GM12874 (cell line): ENCODE measurements at regions not wholly inside any gene's neighbourhood (a gene's known extent, or its start where the extent isn't known, plus 50 kb on each side); places are given as distances from the start of the nearest gene placed in this dataset.

Experiments
- TF ChIP-seq, protein P1 (sequence below): IDR thresholded peaks from 2 replicates; pipeline ENCODE4 v1.5.1; 2011; ENCODE audit warnings: low read depth, mild to moderate bottlenecking, control low read depth, low read length, moderate library complexity; ENCODE audit not compliant: insufficient read depth

DNA sequence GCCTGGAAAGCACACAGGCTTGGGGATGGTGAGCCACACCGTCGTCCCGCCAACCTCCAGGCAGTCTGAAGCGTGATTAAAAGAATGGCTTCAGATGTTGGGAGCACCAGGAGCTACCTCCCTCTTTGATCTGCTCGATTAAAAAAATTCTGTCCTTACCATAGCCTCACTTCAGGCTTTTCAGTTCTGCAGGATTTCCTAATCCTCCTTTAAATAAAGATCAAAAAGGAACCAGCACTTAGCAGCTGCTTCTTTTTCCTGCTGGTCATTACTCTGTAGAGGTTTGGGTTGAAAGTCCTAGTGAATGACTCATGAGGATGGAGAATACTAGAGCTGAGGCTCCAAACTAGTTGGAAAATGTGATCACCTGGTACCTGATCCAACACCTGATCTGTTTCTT, 71.9 kb upstream of the C1orf174 start:
- TF ChIP-seq, protein P1, sequence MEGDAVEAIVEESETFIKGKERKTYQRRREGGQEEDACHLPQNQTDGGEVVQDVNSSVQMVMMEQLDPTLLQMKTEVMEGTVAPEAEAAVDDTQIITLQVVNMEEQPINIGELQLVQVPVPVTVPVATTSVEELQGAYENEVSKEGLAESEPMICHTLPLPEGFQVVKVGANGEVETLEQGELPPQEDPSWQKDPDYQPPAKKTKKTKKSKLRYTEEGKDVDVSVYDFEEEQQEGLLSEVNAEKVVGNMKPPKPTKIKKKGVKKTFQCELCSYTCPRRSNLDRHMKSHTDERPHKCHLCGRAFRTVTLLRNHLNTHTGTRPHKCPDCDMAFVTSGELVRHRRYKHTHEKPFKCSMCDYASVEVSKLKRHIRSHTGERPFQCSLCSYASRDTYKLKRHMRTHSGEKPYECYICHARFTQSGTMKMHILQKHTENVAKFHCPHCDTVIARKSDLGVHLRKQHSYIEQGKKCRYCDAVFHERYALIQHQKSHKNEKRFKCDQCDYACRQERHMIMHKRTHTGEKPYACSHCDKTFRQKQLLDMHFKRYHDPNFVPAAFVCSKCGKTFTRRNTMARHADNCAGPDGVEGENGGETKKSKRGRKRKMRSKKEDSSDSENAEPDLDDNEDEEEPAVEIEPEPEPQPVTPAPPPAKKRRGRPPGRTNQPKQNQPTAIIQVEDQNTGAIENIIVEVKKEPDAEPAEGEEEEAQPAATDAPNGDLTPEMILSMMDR, result no peak

DNA sequence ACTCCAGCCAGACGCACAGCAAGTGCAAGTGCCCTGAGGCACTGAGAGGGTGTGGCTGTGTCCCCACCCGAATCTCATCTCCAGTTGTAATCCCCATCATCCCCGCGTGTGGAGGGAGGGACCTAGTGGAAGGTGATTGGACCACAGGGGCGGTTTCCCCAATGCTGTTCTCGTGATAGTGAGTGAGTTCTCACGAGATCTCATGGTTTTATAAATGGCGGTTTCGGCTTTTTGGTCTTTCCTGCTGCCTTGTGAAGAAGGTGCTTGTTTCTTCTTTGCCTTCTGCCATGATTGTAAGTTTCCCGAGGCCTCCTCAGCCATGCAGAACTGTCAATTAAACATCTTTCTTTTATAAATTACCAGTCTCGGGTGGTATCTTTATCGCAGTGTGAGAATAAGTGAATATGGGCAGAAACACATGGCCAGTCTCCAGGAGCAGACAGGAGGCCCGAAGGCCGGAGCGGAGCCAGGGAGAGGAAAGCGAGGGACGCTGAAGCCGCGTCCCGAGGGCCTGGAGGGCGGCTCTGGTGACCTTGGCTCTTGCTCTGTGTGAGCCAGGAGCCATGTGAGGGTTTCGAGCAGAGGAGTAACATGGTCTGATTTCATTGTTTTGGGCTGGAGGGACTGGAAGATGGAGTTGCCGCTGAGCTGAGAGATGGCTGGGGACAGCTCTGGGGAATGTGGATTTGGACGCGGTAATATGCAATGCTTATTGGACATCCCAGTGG, 76.0 kb upstream of the C1orf174 start:
- TF ChIP-seq, protein P1, result no peak

DNA sequence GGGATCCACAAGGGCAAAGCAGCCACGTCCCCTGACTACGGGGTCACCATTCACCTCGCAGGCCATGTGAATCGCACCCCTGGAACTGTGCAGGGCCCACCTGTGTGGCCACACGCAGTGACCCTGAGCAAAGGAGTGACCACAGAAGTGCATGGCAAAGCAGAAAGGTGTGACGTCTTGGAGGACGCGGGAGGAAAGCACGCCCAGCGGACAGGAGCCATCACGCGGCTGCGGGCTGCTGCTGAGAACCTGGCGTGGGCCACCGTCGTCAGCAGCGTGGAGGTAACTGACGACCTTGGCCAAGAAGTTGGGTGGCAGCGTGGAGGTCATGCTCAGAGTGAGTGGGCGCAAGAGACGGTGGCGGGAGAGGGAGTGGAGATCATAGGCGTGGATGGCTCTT, 76.7 kb upstream of the C1orf174 start:
- TF ChIP-seq, protein P1, result no peak

DNA sequence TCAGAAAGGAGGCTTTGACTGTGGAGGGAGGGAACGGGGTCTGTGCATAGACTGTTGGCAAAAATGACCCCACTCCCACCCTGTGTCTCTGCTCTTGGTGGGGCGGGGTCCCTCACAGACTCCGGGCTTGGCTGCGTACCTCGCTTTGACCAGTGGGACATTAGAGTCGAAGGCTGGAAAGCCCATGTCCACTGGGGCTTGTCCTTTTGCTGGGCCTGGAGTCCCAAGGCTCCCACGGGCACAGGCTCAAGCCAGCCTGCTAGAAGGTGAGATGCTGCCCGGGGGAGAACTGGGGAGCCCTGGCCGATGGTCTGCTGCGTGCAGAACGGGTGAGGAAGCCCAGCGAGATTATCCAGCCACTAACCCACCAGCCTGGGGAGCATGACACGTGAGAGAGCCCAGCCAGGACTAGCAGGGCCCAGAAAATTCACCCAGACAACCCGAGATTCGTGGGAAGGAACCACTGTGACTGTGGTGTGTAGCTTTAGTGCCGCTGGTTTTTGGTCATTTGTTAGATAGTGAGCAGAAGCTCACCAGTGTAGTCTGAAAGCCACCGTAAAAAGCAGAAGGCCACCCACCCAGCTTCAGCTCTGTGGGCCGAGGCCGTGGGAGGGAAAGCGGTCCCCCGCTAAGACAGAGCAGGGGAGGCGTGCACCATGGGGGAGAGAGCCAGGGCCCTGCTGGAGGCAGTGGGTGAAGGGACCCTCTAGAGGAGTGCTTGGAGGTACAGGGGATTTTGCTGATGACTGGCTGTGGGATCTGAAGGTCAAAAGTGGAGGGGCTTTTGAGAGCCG, 78.3 kb upstream of the C1orf174 start:
- TF ChIP-seq, protein P1, result no peak

DNA sequence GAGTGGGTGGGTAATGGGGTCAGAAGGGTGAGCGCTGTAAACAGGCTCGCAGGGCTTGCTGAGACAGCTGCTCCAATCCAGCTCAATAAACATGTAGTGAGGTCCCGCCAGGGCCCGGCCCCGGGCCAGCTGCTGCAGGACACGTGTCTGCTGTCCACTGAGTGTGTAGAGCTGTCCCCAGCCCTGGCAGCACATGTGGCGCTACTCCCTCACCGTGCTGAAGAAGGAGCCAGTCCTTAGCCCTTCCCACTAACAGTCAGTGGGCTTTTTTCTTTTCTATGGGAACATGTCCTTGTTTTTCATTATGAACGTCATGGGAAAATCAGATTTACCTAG, 78.9 kb upstream of the C1orf174 start:
- TF ChIP-seq, protein P1, result no peak

DNA sequence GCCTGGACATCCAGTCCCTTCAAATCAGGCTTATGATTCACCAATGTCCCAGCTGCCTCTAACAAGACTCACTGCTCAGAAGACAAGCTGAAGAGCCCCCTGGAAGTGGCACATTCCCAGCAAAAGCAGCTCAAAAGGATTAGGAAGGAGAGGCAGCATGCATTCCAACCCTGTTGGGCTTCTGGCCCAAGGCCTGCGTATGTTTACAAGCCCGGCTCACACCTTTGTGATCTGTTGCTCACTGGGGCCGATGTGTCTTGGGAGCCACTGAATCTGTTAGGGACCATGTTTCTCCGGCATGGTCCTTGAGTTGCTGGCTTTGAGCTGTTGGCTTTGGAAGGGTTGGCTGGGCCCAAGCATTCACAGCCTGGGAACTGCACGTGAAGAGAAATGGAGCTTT, 81.2 kb upstream of the C1orf174 start:
- TF ChIP-seq, protein P1, result no peak

DNA sequence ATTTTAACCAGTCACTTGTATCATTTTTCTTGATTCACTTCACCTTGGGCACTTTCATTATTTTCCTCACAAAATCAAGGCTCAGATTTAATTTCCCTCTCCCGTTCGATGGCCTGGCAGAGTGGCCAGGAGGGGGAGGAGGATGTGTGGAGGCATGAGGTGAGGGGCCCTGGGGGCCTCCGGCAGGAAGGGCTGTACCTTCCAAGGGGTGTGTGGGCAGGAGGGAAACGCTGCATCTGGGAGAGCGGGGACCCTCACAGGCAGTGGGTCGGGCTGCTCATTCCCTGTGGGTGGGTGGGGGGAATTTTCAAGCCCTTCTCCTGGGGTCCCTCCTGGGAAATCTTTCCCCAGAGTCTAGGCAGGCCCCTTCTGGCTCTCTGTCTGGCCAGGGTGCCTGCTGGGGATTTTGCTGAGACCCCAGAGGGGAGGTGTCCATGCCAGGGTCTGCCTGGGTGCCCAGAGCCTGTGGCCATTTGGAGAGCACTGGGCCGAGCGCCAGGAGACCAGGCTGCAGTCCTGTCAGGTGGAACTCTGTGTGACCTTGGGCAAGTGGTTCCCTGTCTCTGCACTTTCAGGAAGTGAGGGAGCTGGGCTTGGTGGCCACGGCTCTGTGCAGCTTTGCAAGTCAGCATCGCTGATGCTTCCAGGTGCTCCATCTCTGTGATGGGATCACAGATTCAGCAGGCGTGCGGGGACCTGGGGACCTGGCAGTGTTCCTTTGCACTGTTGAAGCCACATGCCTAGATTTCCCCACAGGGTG, 81.9 kb upstream of the C1orf174 start:
- TF ChIP-seq, protein P1, result no peak
